OCI-LY3 (cell line): ENCODE measurements at regions not wholly inside any gene's neighbourhood (a gene's known extent, or its start where the extent isn't known, plus 50 kb on each side); places are given as distances from the start of the nearest gene placed in this dataset.

Source experiments
- EZH2phosphoT487 ChIP-seq: fragments of 200-600 bp; shearing (Covaris generic); IDR thresholded peaks from 2 replicates; pipeline ENCODE4 v1.6.1; 2018; ENCODE audit warnings: antibody characterized with exemption, mixed run types, low read depth
- TF ChIP-seq, protein P1 (sequence below): fragments of 200-600, 300-600 bp; sonication (generic); IDR thresholded peaks from 2 replicates; pipeline ENCODE4 v1.5.1; 2014; ENCODE audit warnings: antibody characterized with exemption, low read length, low read depth

- TF ChIP-seq, protein P1, sequence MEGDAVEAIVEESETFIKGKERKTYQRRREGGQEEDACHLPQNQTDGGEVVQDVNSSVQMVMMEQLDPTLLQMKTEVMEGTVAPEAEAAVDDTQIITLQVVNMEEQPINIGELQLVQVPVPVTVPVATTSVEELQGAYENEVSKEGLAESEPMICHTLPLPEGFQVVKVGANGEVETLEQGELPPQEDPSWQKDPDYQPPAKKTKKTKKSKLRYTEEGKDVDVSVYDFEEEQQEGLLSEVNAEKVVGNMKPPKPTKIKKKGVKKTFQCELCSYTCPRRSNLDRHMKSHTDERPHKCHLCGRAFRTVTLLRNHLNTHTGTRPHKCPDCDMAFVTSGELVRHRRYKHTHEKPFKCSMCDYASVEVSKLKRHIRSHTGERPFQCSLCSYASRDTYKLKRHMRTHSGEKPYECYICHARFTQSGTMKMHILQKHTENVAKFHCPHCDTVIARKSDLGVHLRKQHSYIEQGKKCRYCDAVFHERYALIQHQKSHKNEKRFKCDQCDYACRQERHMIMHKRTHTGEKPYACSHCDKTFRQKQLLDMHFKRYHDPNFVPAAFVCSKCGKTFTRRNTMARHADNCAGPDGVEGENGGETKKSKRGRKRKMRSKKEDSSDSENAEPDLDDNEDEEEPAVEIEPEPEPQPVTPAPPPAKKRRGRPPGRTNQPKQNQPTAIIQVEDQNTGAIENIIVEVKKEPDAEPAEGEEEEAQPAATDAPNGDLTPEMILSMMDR = peak; percentile 49
- TF ChIP-seq EZH2phosphoT487 = no peak
These were observed 177.0 kb downstream of the TTLL2 start for GRCh38 chr6:167501831-167502385.
